GM19438 (cell line): ENCODE measurements at regions not wholly inside any gene's neighbourhood (a gene's known extent, or its start where the extent isn't known, plus 50 kb on each side); places are given as distances from the start of the nearest gene placed in this dataset.
"Not testable (repeated sequence)": the region's sequence is repeated elsewhere in the genome, so short reads cannot be mapped to it uniquely, and the experiment has no call there.

Experiments
- ATAC-seq: cut with Tn5 transposase; IDR thresholded peaks from one replicate; pipeline ENCODE4 v1.9.1; 2021; ENCODE audit warnings: low read depth; ENCODE audit not compliant: unreplicated experiment

DNA sequence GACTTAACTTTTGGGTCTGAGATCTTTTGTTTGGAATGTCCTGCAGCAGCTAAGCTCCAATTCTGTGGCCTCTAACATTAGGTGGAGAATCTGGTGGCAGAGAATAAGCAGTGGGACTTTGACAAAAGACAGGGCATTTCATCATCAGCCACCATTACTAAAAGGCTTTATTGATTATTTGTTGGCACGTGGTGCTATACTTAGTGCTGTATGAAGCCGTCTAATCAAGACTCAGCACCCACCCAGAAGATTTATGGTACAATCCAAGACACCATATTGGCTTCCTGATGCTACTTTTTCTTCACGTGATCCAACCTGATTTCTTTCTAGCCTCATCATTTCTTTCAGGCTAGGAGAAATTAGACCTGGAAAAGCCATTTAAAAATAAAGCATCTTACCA lies 80.7 kb upstream of the GRAMD1B start:
- no peak for ATAC-seq

DNA sequence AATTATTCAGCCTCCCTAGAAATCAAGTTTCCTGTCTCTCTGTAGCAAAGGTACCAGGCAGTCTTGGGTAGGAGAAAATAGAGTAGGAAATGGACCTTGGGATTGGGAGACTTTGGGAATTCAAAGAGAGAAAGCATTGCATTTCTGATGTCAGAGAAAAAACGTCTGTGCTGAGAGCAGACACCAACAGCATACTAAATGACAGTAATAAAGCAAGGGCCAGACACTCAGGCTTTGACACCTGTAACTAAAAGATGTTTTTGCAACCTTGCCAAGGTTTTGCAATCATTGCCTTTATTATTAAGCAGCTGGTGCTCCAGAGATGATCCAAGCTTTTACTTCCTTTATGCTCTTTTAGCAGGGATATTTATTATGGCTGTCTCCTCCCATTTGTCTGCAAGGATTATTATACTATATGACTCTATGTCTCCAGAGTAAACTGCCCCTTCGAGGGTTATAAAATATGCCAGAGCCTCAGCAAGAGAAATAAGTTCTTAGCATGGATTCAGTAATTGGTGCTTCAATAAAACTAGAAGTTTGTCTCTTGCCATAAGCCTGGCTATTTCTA lies 85.2 kb upstream of the GRAMD1B start:
- ATAC-seq, result no peak

GRCh38 chr11:123344188-123344587 lies 85.9 kb upstream of the GRAMD1B start:
- not testable (repeated sequence) for ATAC-seq

DNA sequence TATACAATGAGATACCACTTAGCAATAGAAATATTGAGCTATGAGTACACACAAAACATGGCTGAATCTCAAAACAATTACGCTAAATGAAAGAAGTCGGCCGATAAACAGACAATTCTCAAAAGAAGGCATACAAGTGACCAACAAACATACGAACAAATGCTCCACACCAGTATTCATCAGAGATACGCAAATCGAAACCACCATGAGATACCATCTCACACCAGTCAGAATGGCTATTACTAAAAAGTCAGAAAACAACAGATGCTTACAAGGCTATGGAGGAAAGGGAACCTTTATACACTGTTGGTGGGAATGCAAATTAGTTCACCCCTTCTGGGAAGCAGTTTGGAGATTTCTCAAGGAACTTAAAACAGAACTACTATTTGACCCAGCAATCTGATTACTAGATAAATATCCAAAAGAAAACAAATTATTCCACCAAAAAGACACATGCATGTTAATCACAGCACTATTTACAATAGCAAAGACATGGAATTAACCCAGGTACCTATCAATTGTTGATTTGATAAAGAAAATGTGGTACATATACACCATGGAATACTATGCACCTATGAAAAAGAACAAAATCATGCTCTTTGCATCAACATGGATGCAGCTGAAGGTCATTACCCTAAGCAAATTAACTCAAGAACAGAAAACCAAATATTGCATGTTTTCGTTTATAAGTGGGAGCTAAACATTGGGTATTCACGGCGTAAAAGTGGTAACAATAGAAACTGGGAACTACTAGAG lies 90.9 kb upstream of the GRAMD1B start:
- no peak for ATAC-seq

DNA sequence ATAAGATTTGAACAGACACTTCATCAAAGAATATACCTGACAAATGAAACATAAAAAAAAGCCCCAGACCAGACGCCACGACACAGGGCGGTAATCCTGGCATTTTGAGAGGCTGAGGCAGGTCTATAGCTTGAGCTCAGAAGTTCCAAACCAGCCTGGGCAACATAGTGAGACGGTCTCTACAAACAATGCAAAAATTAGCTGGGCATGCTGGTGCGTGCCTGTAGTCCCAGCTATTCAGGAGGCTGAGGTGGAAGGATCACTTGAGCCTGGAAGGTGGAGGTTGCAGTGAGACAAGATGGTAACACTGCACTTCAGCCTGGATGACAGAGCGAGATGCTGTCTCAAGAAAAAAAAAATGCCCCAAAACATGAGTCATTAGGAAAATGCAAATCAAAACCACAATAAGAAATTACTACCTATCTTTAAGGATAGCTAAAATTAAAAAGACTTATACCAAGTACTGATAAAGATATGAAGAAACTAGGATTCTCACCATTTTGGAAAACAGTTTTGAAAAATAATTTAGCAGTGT lies 91.7 kb upstream of the GRAMD1B start:
- ATAC-seq, result no peak

DNA sequence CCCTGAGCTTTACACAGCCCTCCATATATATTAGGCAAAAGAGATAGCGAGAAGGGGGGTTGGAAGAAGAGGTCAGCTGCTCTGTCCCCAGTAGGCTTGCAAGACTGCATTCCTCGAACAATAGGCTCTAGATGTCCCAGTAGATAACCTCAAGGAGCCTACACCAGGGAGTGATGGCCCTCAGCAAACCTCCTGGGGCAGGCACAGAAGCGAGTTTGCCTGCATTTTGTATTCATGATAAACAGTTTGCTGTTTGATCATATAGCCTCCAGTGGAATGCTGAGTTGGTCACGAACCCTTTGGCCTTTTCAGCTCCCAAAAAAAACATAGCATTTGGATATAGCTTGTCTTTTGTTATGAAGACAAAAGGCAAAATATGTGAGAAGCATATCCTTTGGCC lies 95.1 kb upstream of the GRAMD1B start:
- ATAC-seq, result no peak

DNA sequence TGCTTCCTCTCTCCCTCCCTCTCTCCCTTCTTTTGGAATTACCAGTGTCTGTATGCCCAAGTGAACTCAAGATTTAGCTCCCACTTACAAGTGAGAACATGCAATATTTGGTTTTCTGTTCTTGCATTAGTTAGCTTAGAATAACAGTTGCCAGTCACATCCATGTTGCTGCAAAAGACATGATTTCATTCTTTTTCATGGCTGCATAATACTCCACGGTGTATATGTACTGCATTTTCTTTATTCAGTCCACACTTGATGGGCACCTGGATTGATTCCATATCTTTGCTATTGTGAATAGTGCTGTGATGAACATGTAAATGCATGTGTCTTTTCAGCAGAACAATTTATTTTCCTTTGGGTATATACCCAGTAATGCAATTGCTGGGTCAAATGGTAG lies 97.5 kb upstream of the GRAMD1B start:
- ATAC-seq, result not testable (repeated sequence)

GRCh38 chr11:123330948-123331347 lies 99.1 kb upstream of the GRAMD1B start:
- ATAC-seq, result no peak

DNA sequence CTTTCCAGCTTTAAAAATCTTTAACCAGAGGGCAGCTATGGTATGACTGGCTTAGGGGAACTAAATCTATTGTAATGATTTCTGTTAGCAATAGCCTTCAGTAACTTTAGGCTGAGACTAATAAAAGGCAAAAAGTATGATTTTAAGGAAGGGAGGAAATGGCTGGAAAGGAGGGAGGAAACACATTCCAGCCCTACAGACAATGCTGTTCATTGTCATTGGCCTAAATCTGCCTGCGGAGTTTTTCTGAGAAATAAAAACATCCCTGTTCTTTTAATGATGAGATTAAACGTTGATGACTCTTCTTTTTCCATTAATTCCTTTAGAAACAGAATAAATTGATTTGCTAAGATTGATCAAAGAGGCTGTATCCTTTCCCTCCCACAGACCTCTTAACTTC lies 99.6 kb upstream of the GRAMD1B start:
- no peak for ATAC-seq

DNA sequence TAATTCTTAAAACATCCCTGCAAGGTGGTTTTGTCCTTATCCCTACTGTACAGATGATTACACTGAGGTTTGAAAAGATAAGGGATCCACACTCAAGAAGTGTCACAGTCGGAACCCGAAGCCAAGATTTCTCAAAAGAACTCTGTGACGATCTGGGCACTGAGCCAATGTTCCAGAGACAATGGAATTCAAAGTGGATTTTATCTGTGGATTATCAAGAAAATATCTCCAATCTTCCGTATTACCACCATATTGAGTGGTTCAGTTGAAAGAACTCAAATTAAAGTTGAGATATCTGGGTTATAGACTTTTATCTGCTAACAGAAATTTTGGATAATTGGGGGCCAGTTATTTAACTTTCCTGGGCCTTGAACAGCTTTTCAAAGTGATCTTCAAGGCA lies 100.0 kb upstream of the GRAMD1B start:
- no peak for ATAC-seq

DNA sequence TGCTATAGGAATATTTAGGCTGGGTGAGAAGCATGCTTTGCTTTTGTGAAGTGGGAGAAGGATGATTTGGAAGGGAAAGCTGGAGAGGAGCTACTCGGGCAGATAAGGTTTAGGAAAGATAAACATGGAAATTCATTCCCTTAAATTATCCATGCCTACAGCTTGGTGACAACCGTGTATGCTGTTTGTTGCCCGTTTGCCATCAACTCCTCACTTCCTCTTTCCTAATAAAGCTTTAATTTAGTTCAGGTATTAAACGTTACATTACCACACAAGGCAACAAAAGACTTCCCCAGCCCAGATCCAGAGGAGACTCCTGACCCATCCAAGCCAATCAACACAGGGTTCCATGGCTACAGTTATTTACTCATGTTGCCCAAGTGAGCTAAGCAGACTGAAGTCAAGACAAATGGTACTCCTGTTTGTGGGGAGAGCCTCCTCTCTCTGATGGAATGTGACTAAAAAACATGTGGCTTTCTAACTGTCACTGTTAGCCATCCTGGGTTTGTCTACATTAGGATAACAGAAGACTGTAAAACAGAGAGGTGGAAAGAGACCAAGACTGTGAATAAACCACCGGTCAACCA lies 101.7 kb upstream of the GRAMD1B start:
- ATAC-seq, result no peak

GRCh38 chr11:123325533-123325932 lies 104.5 kb upstream of the GRAMD1B start:
- ATAC-seq, result no peak

GRCh38 chr11:123323568-123323967 lies 106.5 kb upstream of the GRAMD1B start:
- ATAC-seq, result no peak

GRCh38 chr11:123321636-123322035 lies 108.4 kb upstream of the GRAMD1B start:
- no peak for ATAC-seq

- ATAC-seq, result no peak
Observed at GRCh38 chr11:123318623-123319022, 111.4 kb upstream of the GRAMD1B start.

- ATAC-seq, result not testable (repeated sequence)
Observed at GRCh38 chr11:123318132-123318531, 111.9 kb upstream of the GRAMD1B start.

DNA sequence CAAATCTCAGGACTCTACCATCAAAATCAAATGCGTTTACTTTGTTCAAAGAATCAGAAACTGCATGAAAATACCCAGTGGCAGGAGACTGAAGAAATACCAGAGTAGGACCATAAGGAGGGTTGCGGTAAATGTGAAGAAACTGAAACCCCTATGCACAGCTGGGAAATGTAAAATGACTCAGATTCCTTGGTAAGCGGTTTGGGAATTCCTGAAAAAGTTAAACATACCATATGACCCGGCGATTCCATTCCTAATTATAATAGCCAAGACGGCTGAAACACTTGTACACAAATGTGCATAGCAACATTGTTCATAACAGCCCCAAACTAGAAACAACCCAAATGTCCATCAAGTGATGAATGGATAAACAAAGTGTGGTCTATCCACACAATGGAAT lies 114.1 kb upstream of the GRAMD1B start:
- ATAC-seq, result no peak

DNA sequence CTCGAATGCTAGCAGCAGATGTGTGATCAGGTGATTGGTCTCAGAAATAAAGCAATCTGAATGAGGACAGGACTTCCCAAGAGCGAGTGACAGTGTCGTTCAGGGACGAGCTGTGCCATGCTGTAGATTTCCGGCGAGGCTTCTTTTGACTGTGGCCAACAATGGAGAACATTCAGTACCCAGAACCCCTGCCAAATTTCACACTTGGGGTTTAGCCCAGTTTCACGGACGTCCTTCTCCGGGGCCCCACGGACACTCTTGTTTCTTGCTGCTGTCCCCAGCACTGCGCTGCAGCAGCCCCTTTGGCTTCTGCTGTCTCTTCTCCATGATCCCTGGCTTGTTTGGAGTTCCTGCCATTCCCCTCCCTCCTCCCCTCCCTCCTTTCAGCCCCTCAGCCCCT lies 115.1 kb upstream of the GRAMD1B start:
- no peak for ATAC-seq

GRCh38 chr11:123313262-123313661 lies 116.8 kb upstream of the GRAMD1B start:
- no peak for ATAC-seq

DNA sequence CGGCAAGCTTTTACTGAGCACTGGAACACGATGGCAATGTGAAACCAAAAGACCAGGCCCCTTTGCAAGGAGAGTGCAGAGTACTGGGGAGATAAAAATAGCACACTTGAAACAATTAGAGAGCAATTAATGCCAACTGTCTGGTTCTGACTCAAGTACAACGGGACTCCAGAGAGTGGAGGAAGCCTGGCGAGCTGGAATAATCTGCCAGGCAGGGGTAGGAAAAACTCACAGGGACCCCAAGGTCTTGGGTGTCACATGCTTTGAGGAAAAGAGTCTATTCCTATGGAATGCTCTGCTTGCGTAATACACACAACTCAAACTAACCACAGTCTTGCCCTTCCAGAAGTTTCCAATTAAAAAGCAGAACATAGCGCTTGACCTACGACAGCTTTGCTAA lies 113.0 kb upstream of the CLMP start:
- ATAC-seq, result no peak

- no peak for ATAC-seq
Observed at GRCh38 chr11:123307276-123307675, 112.2 kb upstream of the CLMP start.

DNA sequence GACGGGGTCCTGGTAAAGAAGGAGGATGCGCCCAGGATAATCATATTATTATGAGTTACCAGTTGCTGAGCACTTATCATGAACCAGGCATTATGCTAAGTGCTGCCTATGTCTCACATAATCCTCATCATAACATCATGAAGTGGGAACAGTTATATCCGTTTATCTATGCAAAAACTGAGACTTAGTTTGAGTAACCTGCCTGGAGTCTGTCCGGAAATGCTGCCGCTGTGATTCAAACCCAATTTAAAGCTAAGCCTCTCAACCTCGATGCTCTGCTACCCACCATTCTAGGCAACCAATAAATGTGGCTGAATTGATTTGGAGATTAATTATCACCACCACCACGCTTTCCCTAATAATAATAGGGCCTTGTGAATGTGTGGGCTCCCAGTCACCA lies 111.5 kb upstream of the CLMP start:
- no peak for ATAC-seq
